Upper lobe of right lung (tissue), 1 donor: ENCODE measurements at regions not wholly inside any gene's neighbourhood (a gene's known extent, or its start where the extent isn't known, plus 50 kb on each side); places are given as distances from the start of the nearest gene placed in this dataset.
"Not testable (repeated sequence)": the region's sequence is repeated elsewhere in the genome, so short reads cannot be mapped to it uniquely, and the experiment has no call there.

ENCODE experiments used
- ATAC-seq: fragments of 200-7000 bp; cut with Tn5 transposase; one replicate; pipeline ENCODE4 v1.9.1; 2020; ENCODE audit warnings: mild to moderate bottlenecking, moderate library complexity
- DNase-seq: peaks from one replicate; pipeline ENCODE4 v3.0.0-alpha.2; 2020
- H3K27ac ChIP-seq: fragments of 200-600 bp; one replicate; pipeline ENCODE4 v1.8.0; 2022
- H3K27me3 ChIP-seq: fragments of 200-600 bp; one replicate; pipeline ENCODE4 v1.8.0; 2022; ENCODE audit warnings: mild to moderate bottlenecking
- H3K36me3 ChIP-seq: fragments of 200-600 bp; one replicate; pipeline ENCODE4 v1.8.0; 2022
- H3K4me1 ChIP-seq: fragments of 200-600 bp; one replicate; pipeline ENCODE4 v1.8.0; 2022
- H3K4me3 ChIP-seq: fragments of 200-600 bp; one replicate; pipeline ENCODE4 v1.8.0; 2022; ENCODE audit warnings: mild to moderate bottlenecking
- H3K9me3 ChIP-seq: fragments of 200-600 bp; one replicate; pipeline ENCODE4 v1.8.0; 2022
- intact Hi-C: fragments of 100-400 bp; cut with DNase I; formaldehyde crosslinking; loops from one replicate; pipeline ENCODE4 v1.11.0; 2022
- TF ChIP-seq, protein P1 (sequence below): fragments of 200-600 bp; IDR thresholded peaks from one replicate; pipeline ENCODE4 v1.8.0; 2022; ENCODE audit warnings: antibody characterized with exemption
- donor health status: DM: no; HTN: yes; CAD: no; lungs with severe emphysema.

DNA sequence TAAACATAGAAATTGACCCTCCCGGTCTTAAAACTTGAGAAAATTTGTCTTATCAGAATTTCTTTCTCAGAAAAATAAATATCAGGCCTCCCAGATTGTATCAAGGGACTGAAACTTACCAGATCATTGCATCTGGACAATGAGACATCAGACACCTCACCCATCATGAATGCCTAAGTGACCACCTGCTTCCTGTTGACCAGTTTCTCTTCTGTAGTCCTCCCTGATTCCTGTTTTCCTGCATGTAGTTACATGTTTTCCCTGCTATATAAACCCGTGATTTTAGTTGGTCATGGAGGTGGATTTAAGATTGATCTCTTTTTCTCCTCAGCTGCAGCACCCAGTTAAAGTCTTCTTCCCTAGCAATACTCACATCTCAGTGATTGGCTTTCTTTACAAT, 548.1 kb downstream of the PPP4R3C start:
- intact Hi-C loops: no loop called here
- TF ChIP-seq, protein P1, sequence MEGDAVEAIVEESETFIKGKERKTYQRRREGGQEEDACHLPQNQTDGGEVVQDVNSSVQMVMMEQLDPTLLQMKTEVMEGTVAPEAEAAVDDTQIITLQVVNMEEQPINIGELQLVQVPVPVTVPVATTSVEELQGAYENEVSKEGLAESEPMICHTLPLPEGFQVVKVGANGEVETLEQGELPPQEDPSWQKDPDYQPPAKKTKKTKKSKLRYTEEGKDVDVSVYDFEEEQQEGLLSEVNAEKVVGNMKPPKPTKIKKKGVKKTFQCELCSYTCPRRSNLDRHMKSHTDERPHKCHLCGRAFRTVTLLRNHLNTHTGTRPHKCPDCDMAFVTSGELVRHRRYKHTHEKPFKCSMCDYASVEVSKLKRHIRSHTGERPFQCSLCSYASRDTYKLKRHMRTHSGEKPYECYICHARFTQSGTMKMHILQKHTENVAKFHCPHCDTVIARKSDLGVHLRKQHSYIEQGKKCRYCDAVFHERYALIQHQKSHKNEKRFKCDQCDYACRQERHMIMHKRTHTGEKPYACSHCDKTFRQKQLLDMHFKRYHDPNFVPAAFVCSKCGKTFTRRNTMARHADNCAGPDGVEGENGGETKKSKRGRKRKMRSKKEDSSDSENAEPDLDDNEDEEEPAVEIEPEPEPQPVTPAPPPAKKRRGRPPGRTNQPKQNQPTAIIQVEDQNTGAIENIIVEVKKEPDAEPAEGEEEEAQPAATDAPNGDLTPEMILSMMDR: no peak
- no peaks in the 10 kb centered on the region for H3K27me3 ChIP-seq
- no peaks in the 10 kb centered on the region for H3K4me1 ChIP-seq
- ATAC-seq (no peak), DNase-seq (no peak)
- H3K4me3 ChIP-seq: no peak overlapping the region
- no peaks in the 10 kb centered on the region for H3K9me3 ChIP-seq
- H3K27ac ChIP-seq: no peak overlapping the region
- H3K36me3 ChIP-seq: no peaks in the 10 kb centered on the region

DNA sequence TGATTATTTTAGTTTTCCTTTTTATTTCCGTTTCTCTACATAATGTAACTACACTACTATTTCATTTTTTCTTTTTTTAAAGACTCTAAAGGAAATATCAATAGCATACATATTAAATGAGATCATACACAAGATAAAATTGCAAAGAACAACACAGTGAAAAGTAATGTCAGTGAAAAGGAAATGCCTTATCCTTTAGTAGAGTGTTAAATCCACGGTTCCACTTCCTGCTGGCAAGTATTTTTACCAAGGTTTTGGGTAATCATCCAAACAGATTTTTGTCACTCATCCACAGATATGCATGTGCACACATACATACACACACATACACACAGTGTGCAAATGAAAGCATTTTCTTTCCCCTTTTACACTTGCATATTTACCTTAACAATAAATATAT, 548.9 kb downstream of the PPP4R3C start:
- Histone ChIP-seq H3K27ac (no peak overlapping the region), H3K27me3 (no peaks in the 10 kb centered on the region), H3K4me3 (no peak overlapping the region), H3K36me3 (no peaks in the 10 kb centered on the region), H3K9me3 (no peaks in the 10 kb centered on the region), H3K4me1 (no peaks in the 10 kb centered on the region)
- no peak for ATAC-seq
- intact Hi-C loops: no loop called here
- TF ChIP-seq, protein P1: no peak
- no peak for DNase-seq

DNA sequence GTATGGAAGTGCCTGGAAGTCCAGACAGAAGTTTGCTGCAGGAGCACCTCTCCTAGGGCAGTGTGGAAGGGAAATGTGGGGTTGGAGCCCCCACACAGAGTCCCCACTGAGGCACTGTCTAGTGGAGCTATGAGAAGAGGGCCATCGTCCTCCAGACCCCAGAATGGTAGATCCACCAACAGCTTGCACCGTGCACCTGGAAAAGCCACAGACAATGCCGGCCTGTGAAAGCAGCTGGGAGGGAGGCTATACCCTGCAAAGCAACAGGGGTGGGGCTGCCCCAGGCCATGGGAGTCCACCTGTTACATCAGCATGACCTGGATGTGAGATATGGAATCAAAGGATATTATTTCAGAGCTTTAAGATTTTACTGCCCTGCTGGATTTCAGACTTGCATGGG, 551.4 kb downstream of the PPP4R3C start:
- DNase-seq, ATAC-seq, H3K27ac ChIP-seq, H3K4me1 ChIP-seq, H3K36me3 ChIP-seq, intact Hi-C loops, H3K4me3 ChIP-seq, H3K27me3 ChIP-seq, H3K9me3 ChIP-seq: not testable (repeated sequence)

DNA sequence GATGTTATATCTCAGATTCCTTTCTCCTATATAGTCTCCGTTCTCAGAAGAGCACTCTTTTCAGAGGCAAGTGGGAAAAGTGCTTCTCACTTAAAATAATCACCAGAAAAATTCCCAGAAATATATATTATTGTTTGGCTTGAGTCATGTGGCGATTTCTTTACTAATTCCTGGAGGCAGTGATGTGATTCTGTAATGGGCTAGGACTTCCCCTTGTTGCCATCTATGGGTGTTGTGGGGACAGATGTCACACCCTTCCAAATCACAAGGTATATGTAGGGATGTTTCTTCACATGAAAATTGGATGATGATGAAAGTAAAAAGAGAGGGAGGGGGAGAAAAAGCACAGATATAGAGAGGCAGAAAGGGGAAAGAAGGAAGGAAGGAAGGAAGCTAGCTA, 553.4 kb downstream of the PPP4R3C start:
- Histone ChIP-seq H3K27me3 (no peaks in the 10 kb centered on the region), H3K4me3 (no peak overlapping the region), H3K4me1 (no peaks in the 10 kb centered on the region), H3K9me3 (no peaks in the 10 kb centered on the region), H3K27ac (no peak overlapping the region), H3K36me3 (no peaks in the 10 kb centered on the region)
- no peak for DNase-seq
- intact Hi-C loops: no loop called here
- TF ChIP-seq, protein P1: no peak
- no peak for ATAC-seq

DNA sequence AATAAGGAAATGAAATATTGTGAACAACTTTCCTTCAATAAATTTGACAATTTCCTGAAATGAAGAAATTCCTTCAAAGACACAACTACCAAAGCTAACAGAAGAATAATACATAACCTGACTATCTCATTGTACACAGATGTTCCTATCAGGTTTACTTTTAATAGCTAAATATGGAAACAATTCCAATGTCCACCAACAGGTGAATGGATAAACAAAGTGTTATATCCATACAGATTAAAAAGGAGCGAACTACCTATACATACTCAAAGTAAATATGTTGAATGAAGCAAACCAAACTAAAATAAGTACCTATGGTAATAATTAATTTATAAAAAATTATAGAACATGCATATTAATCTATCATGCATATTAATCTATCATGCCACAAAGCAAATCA, 554.9 kb downstream of the PPP4R3C start:
- Histone ChIP-seq H3K27ac (no peak overlapping the region), H3K4me3 (no peak overlapping the region), H3K27me3 (no peaks in the 10 kb centered on the region), H3K9me3 (no peaks in the 10 kb centered on the region), H3K36me3 (no peaks in the 10 kb centered on the region), H3K4me1 (no peaks in the 10 kb centered on the region)
- intact Hi-C loops: no loop called here
- ATAC-seq: no peak
- DNase-seq: no peak
- TF ChIP-seq, protein P1: no peak

DNA sequence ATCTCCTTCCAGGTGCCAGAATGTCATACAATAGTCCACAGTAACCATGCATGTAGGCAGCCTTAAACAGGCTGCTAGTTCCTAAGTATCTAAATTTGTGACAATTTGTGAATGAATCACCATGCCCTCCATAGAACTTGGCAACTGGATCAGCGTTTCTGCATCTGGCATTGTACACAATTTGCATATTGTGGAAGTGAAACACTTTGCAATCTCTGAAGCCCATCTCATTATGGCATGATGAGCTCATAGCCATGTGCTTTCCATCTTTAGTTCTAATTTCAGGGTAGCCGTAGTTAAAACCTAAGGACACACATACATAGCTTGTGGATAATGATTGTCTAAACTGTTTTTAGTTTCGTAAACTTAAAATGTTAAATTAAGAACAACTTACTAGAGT, 573.6 kb downstream of the PPP4R3C start:
- intact Hi-C loops: no loop called here
- TF ChIP-seq, protein P1: no peak
- DNase-seq (no peak), ATAC-seq (no peak)
- no peaks in the 10 kb centered on the region for H3K36me3 ChIP-seq
- H3K9me3 ChIP-seq: no peaks in the 10 kb centered on the region
- H3K27me3 ChIP-seq: no peaks in the 10 kb centered on the region
- H3K27ac ChIP-seq: no peak overlapping the region
- no peak overlapping the region for H3K4me3 ChIP-seq
- H3K4me1 ChIP-seq: no peaks in the 10 kb centered on the region
